ENCODE measurements at regions not wholly inside any gene's neighbourhood (a gene's known extent, or its start where the extent isn't known, plus 50 kb on each side); places are given as distances from the start of the nearest gene placed in this dataset.

- H3K9ac ChIP-seq (ENCODE audit: low read length), result no peak overlapping the region
- no peak overlapping the region for H2AFZ ChIP-seq (ENCODE audit: low read length)
- H3K4me2 ChIP-seq (ENCODE audit: low read depth, low read length), result no peak overlapping the region
Measured at GRCh38 chr1:91619881-91620280, 119.2 kb downstream of the CDC7 start.

DNA sequence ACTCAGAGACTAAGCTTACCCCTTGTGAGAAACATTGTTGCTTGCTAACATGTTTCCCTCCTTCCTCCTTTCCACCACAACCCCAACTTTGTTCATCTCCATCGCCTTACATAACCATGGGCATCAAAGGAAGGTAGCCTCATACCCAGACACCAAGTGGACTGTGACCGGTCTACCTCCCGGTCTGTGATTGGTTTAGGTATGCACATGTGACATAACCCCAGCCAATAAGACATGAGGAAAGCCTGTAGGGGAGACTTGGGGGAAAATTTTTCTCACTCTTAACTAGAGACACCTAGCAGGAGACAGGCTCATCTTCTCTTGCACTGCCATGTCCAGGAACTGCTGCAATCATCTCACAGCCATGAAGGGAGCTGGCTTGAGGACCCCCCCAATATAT lies 120.7 kb downstream of the CDC7 start:
- H3K9me3 ChIP-seq (replicated peaks; ENCODE audit: insufficient read depth, low read length), result no peaks in the 10 kb centered on the region
- no peak overlapping the region for H3K4me2 ChIP-seq (ENCODE audit: low read depth, low read length)
- no peaks in the 10 kb centered on the region for H3K36me3 ChIP-seq (replicated peaks; ENCODE audit: insufficient read depth, low read length)
- H3K9ac ChIP-seq (ENCODE audit: low read length), result no peak overlapping the region
- no peaks in the 10 kb centered on the region for H3K9me2 ChIP-seq (replicated peaks; ENCODE audit: insufficient read depth, low read length)
- TF ChIP-seq EZH2phosphoT487 (IDR thresholded peaks at IDR 0.05; ENCODE audit: low read length) (no peak), EZH2 (optimal IDR thresholded peaks at IDR 0.05; ENCODE audit: low read depth, low read length) (no peak)
- TF ChIP-seq, protein P1, sequence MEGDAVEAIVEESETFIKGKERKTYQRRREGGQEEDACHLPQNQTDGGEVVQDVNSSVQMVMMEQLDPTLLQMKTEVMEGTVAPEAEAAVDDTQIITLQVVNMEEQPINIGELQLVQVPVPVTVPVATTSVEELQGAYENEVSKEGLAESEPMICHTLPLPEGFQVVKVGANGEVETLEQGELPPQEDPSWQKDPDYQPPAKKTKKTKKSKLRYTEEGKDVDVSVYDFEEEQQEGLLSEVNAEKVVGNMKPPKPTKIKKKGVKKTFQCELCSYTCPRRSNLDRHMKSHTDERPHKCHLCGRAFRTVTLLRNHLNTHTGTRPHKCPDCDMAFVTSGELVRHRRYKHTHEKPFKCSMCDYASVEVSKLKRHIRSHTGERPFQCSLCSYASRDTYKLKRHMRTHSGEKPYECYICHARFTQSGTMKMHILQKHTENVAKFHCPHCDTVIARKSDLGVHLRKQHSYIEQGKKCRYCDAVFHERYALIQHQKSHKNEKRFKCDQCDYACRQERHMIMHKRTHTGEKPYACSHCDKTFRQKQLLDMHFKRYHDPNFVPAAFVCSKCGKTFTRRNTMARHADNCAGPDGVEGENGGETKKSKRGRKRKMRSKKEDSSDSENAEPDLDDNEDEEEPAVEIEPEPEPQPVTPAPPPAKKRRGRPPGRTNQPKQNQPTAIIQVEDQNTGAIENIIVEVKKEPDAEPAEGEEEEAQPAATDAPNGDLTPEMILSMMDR (IDR thresholded peaks at IDR 0.05; ENCODE audit: low read length), result no peak
- no peak overlapping the region for H2AFZ ChIP-seq (ENCODE audit: low read length)
- H3K79me2 ChIP-seq (ENCODE audit: low read length), result no peaks in the 10 kb centered on the region
- H3K27ac ChIP-seq (ENCODE audit: low read length), result no peak overlapping the region
- no peaks in the 10 kb centered on the region for H3K4me1 ChIP-seq (ENCODE audit: low read length)
- no peaks in the 10 kb centered on the region for H3K27me3 ChIP-seq (replicated peaks; ENCODE audit: insufficient read depth, low read length)
- no peak for DNase-seq
- no peaks in the 10 kb centered on the region for H3F3A ChIP-seq (ENCODE audit: insufficient read depth, low read length)
- H4K20me1 ChIP-seq (ENCODE audit: insufficient read depth, low read length), result no peaks in the 10 kb centered on the region
- H3K4me3 ChIP-seq (ENCODE audit: low read length), result no peak overlapping the region

More at GRCh38 chr1:91619881-91620280, 119.2 kb downstream of the CDC7 start:
- H3K79me2 ChIP-seq (ENCODE audit: low read length), result no peaks in the 10 kb centered on the region
- H3K9me3 ChIP-seq (replicated peaks; ENCODE audit: insufficient read depth, low read length), result no peaks in the 10 kb centered on the region
- H3K4me3 ChIP-seq (ENCODE audit: low read length), result no peak overlapping the region
- no peaks in the 10 kb centered on the region for H4K20me1 ChIP-seq (ENCODE audit: insufficient read depth, low read length)
- H3K4me1 ChIP-seq (ENCODE audit: low read length), result no peaks in the 10 kb centered on the region
- H3K27me3 ChIP-seq (replicated peaks; ENCODE audit: insufficient read depth, low read length), result no peaks in the 10 kb centered on the region
- DNase-seq, result no peak
- H3K36me3 ChIP-seq (replicated peaks; ENCODE audit: insufficient read depth, low read length), result no peaks in the 10 kb centered on the region
- no peaks in the 10 kb centered on the region for H3K9me2 ChIP-seq (replicated peaks; ENCODE audit: insufficient read depth, low read length)
- H3F3A ChIP-seq (ENCODE audit: insufficient read depth, low read length), result no peaks in the 10 kb centered on the region
- no peak overlapping the region for H3K27ac ChIP-seq (ENCODE audit: low read length)
- TF ChIP-seq, protein P1 (IDR thresholded peaks at IDR 0.05; ENCODE audit: low read length), result no peak
- no peak for TF ChIP-seq EZH2phosphoT487 (IDR thresholded peaks at IDR 0.05; ENCODE audit: low read length)
- no peak for TF ChIP-seq EZH2 (optimal IDR thresholded peaks at IDR 0.05; ENCODE audit: low read depth, low read length)

GRCh38 chr1:91621907-91622306 lies 121.3 kb downstream of the CDC7 start:
- Histone ChIP-seq H3F3A (ENCODE audit: insufficient read depth, low read length) (no peaks in the 10 kb centered on the region), H3K36me3 (replicated peaks; ENCODE audit: insufficient read depth, low read length) (no peaks in the 10 kb centered on the region), H3K4me1 (ENCODE audit: low read length) (no peaks in the 10 kb centered on the region), H3K9ac (ENCODE audit: low read length) (no peak overlapping the region), H3K27me3 (replicated peaks; ENCODE audit: insufficient read depth, low read length) (no peaks in the 10 kb centered on the region), H3K9me2 (replicated peaks; ENCODE audit: insufficient read depth, low read length) (no peaks in the 10 kb centered on the region), H4K20me1 (ENCODE audit: insufficient read depth, low read length) (no peaks in the 10 kb centered on the region), H3K4me3 (ENCODE audit: low read length) (no peak overlapping the region), H3K9me3 (replicated peaks; ENCODE audit: insufficient read depth, low read length) (no peaks in the 10 kb centered on the region), H3K79me2 (ENCODE audit: low read length) (no peaks in the 10 kb centered on the region), H3K4me2 (ENCODE audit: low read depth, low read length) (no peak overlapping the region), H2AFZ (ENCODE audit: low read length) (no peak overlapping the region), H3K27ac (ENCODE audit: low read length) (no peak overlapping the region)
- TF ChIP-seq, protein P1 (IDR thresholded peaks at IDR 0.05; ENCODE audit: low read length), result no peak
- no peak for TF ChIP-seq EZH2phosphoT487 (IDR thresholded peaks at IDR 0.05; ENCODE audit: low read length)
- no peak for DNase-seq
